HG03442 (cell line): ENCODE measurements at regions not wholly inside any gene's neighbourhood (a gene's known extent, or its start where the extent isn't known, plus 50 kb on each side); places are given as distances from the start of the nearest gene placed in this dataset.
"Not testable (repeated sequence)": the region's sequence is repeated elsewhere in the genome, so short reads cannot be mapped to it uniquely, and the experiment has no call there.

Experiments used
- ATAC-seq: cut with Tn5 transposase; IDR thresholded peaks from one replicate; pipeline ENCODE4 v1.9.1; 2021; ENCODE audit warnings: mild to moderate bottlenecking, moderate library complexity; ENCODE audit not compliant: unreplicated experiment

DNA sequence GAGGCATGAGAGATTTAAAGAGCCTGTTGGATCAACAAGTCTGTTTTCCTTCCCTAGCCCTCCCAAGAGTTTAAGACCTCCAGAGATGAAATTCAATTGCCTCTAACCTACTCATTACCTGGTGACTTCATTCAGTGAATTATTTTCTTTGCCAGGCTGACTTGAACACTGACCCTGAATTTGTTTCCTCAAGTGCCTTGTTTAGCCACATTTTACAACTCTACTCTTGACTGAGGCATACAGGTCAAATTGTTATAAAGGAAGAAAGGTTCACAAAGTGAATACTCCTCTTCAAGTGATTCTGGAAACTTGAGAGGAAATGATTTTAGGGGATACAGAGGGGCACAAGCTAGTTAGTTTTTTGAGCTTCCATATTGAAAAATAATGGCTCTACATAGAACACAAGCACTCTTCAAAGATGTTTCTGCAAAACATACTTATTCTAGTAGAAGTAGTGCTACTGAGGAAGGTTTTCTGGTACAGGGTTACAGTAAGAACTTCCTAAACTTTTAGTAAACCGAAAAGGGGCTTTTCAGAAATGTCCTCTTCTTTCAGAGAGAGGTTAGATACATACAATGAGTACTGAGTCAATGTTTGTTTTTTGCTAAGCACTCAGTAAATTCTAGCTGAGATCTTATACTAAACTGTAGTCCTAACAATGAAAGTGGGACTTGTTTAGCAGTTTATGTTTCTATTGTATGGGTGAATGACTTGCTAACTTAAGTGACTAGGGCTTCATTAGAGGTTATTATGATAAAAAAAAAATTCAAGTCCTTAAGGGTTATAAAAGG lies 137.4 kb upstream of the SATB1 start:
- no peak for ATAC-seq

DNA sequence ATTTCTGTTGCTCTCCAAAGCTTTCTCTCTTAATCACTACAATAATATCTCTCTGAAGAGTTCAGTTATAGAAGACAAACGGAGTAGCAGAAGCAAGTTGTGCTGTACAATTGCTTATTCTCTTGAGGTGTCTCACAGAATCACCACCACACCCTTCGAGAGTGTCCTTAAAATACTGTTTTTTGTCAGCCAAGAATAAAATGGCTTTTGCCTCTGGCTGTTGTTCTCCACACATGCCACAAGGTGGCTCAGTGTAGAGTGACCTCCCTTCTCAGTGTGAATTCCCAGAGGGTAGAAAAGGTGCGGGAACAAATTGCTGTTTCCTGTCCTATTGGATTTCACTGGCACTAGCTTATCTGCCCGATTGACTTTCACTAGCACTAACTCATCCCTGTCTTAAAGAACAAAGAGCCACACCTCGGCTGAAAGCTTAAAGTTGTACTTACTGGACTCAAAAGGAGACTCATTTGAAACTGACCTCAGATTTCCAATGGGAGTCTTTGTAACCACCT lies 134.2 kb upstream of the SATB1 start:
- peak; percentile 48 for ATAC-seq

GRCh38 chr3:18558507-18558906 lies 133.4 kb upstream of the SATB1 start:
- ATAC-seq: no peak

- ATAC-seq: no peak
Measured at GRCh38 chr3:18557216-18557615, 132.1 kb upstream of the SATB1 start.

DNA sequence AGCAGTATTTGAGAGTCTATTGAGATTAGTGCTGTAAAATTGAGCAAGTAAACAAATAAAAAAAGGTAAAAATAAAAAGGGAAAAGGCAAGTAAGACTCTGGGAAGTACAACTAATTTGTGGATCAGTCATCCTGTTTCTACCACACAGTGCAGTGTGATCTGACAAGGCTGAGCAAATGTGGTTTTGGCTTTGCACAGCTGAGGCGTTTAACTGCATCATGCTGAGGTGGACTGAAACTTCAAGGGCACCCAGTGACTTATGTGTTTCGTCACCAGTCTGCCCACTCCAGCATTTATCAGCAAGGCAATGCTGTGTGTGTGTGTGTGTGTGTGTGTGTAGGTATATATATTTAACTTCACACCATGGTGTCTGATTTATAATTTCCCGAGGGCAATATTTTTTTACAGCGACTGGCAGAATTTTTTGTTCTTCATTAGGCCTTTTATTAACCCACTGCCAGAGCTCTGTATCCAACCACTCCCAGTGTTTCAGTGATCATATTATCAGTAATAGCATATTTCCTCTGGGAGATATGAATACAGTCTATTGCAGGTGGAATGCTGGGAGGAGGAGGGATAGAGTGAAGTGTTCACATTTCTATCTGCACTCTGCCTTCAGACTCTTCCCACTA lies 131.5 kb upstream of the SATB1 start:
- ATAC-seq: peak; percentile 95

- peak; percentile 22 for ATAC-seq
Measured at GRCh38 chr3:18556001-18556408, 130.9 kb upstream of the SATB1 start.

- ATAC-seq: not testable (repeated sequence)
Measured at GRCh38 chr3:18552579-18553105, 127.5 kb upstream of the SATB1 start.

- ATAC-seq: peak; percentile 61
Measured at GRCh38 chr3:18546632-18547031, 121.5 kb upstream of the SATB1 start.

- no peak for ATAC-seq
Measured at GRCh38 chr3:18544146-18544545, 119.0 kb upstream of the SATB1 start.

DNA sequence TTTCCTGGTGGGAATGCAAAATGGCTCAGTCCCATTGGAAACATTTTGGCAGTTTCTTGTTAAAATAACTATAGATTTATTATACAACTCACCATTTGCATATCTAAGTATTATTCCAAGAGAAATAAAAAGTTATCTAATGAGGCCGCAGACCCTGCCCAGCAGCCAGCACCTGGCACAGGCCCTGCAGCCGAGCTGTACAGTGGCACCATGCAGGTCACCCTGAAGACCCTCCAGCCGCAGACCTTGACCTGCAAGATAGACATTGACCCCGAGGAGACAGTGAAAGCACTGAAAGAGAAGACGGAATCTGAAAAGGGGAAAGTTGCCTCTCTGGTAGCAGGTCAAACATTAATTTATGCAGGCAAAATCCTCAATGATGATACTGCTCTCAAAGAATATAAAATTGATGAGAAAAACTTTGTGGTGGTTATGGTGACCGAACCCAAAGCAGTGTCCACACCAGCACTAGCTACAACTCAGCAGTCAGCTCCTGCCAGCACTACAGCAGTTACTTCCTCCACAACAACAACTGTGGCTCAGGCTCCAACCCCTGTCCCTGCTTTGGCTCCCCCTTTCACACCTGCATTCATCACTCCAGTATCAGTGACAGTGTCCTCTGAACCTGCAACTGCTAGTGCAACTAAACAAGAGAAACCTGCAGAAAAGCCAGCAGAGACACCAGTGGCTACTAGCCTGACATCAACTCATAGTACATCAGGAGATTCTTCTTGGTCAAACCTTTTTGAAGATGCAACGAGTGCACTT lies 113.5 kb upstream of the SATB1 start:
- no peak for ATAC-seq

- ATAC-seq: no peak
Measured at GRCh38 chr3:18533039-18533438, 107.9 kb upstream of the SATB1 start.

DNA sequence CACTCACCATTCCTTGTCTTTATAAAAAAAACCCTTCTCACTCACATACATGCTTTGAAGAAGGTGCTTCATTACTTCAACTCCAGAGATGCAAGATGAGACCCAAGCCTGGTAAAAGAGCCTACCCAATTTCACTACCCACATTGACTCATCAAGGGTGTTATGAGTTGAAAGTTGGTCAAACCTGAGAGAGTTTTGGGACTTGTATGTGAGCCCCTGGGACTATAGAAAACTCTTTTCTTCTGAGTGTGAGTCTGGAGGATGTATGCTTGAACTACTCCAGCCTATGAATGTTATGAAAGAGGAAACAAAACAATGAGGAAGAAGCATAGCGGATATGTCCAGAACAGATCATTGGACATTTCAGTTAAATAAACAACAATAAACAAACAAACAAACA lies 106.5 kb upstream of the SATB1 start:
- ATAC-seq: peak; percentile 97

- no peak for ATAC-seq
Measured at GRCh38 chr3:18529631-18530030, 104.5 kb upstream of the SATB1 start.

GRCh38 chr3:18527691-18528090 lies 102.6 kb upstream of the SATB1 start:
- no peak for ATAC-seq

DNA sequence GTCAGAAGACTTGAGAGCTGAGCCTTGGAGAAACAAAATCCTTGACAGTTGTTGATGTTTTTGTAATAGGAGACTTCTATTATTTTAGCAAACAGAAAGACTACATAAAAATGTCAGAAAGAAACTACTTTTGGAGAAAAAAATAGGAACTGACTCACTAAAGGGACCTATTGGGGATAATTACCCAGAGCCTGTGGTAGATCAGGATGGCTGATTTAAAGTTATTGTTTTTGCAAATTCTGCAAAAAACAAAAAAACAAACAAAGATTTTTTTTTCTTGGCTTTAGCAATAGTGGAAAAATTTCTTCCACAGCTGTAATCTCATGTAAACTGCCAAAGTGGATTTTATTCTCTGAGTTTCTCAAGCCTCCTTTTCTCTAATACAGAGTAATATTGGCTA lies 101.5 kb upstream of the SATB1 start:
- ATAC-seq: no peak

DNA sequence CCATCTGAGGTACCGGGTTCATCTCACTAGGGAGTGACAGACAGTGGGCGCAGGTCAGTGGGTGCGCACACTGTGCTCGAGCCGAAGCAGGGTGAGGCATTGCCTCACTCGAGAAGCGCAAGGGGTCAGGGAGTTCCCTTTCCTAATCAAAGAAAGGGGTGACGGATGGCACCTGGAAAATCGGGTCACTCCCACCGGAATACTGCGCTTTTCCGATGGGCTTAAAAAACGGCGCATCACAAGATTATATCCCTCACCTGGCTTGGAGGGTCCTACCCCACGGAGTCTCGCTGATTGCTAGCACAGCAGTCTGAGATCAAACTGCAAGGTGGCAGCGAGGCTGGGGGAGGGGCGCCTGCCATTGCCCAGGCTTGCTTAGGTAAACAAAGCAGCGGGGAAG lies 91.0 kb upstream of the SATB1 start:
- ATAC-seq: not testable (repeated sequence)

GRCh38 chr3:18513091-18513490 lies 88.0 kb upstream of the SATB1 start:
- ATAC-seq: no peak

GRCh38 chr3:18512007-18512406 lies 86.9 kb upstream of the SATB1 start:
- no peak for ATAC-seq

- no peak for ATAC-seq
Measured at GRCh38 chr3:18510947-18511346, 85.8 kb upstream of the SATB1 start.

- ATAC-seq: no peak
Measured at GRCh38 chr3:18507333-18507732, 82.2 kb upstream of the SATB1 start.

- no peak for ATAC-seq
Measured at GRCh38 chr3:18505056-18505455, 79.9 kb upstream of the SATB1 start.
